H9 (cell line): ENCODE measurements at regions not wholly inside any gene's neighbourhood (a gene's known extent, or its start where the extent isn't known, plus 50 kb on each side); places are given as distances from the start of the nearest gene placed in this dataset.

Source experiments
- DNase-seq: peaks from one replicate; pipeline ENCODE4 v3.0.0-alpha.2; 2017
- H2AFZ ChIP-seq: one replicate; pipeline ENCODE4 v1.6.1; 2013; ENCODE audit warnings: mild to moderate bottlenecking, low read length, control low read depth, moderate library complexity
- H2AK5ac ChIP-seq: 2 replicates; pipeline ENCODE4 v1.6.1; 2013; ENCODE audit warnings: low read length, control low read depth, mixed read lengths; ENCODE audit not compliant: insufficient read length
- H2BK120ac ChIP-seq: one replicate; pipeline ENCODE4 v1.6.1; 2013; ENCODE audit warnings: low read depth, mild to moderate bottlenecking, low read length, control low read depth, inconsistent platforms; ENCODE audit not compliant: poor library complexity, severe bottlenecking
- H2BK12ac ChIP-seq: 2 replicates; pipeline ENCODE4 v1.6.1; 2013; ENCODE audit warnings: low read length, control low read depth, mixed read lengths, low read depth; ENCODE audit not compliant: insufficient read length
- H2BK15ac ChIP-seq: 2 replicates; pipeline ENCODE4 v1.6.1; 2013; ENCODE audit warnings: low read depth, low read length, control low read depth
- H2BK20ac ChIP-seq: one replicate; pipeline ENCODE4 v1.6.1; 2013; ENCODE audit warnings: low read depth, mild to moderate bottlenecking, low read length, control low read depth, inconsistent platforms; ENCODE audit not compliant: poor library complexity, severe bottlenecking
- H2BK5ac ChIP-seq: 2 replicates; pipeline ENCODE4 v1.6.1; 2013; ENCODE audit warnings: low read length, control low read depth, mixed read lengths; ENCODE audit not compliant: insufficient read length
- H3K14ac ChIP-seq: 2 replicates; pipeline ENCODE4 v1.6.1; 2013; ENCODE audit warnings: low read length, control low read depth; ENCODE audit not compliant: insufficient read depth
- H3K18ac ChIP-seq: 2 replicates; pipeline ENCODE4 v1.6.1; 2013; ENCODE audit warnings: low read depth, mild to moderate bottlenecking, mixed read lengths, low read length, control low read depth; ENCODE audit not compliant: insufficient read length
- H3K23ac ChIP-seq: 2 replicates; pipeline ENCODE4 v1.6.1; 2013; ENCODE audit warnings: low read length, control low read depth, mixed read lengths, low read depth; ENCODE audit not compliant: insufficient read length
- H3K23me2 ChIP-seq: 2 replicates; pipeline ENCODE4 v1.6.1; 2013; ENCODE audit warnings: low read depth, mild to moderate bottlenecking, mixed read lengths, low read length, control low read depth; ENCODE audit not compliant: insufficient read length, poor library complexity, severe bottlenecking
- H3K27ac ChIP-seq: 2 replicates; pipeline ENCODE4 v1.5.1; 2013; ENCODE audit warnings: low read length, control low read depth, mixed read lengths, low read depth; ENCODE audit not compliant: insufficient read length
- H3K27me3 ChIP-seq: 2 replicates; pipeline ENCODE4 v1.6.1; 2013; ENCODE audit warnings: low read length, control low read depth, inconsistent platforms; ENCODE audit not compliant: insufficient read depth
- H3K4ac ChIP-seq: 2 replicates; pipeline ENCODE4 v1.6.1; 2013; ENCODE audit warnings: low read depth, mild to moderate bottlenecking, control low read depth, inconsistent platforms, low read length, moderate library complexity
- H3K4me1 ChIP-seq: 2 replicates; pipeline ENCODE4 v1.6.1; 2013; ENCODE audit warnings: low read length, control low read depth, inconsistent platforms; ENCODE audit not compliant: insufficient read depth
- H3K4me2 ChIP-seq: 2 replicates; pipeline ENCODE4 v1.6.1; 2013; ENCODE audit warnings: low read length, control low read depth, mixed read lengths; ENCODE audit not compliant: insufficient read length, insufficient read depth
- H3K56ac ChIP-seq: 2 replicates; pipeline ENCODE4 v1.6.1; 2013; ENCODE audit warnings: low read depth, mild to moderate bottlenecking, mixed read lengths, low read length, control low read depth; ENCODE audit not compliant: insufficient read length
- H3K79me1 ChIP-seq: 2 replicates; pipeline ENCODE4 v1.6.1; 2013; ENCODE audit warnings: low read depth, mild to moderate bottlenecking, moderate library complexity, low read length, control low read depth, inconsistent platforms; ENCODE audit not compliant: insufficient read depth, poor library complexity, severe bottlenecking
- H3K79me2 ChIP-seq: 2 replicates; pipeline ENCODE4 v1.6.1; 2013; ENCODE audit warnings: low read length, control low read depth, inconsistent platforms; ENCODE audit not compliant: insufficient read depth
- H3K9ac ChIP-seq: 2 replicates; pipeline ENCODE4 v1.6.1; 2013; ENCODE audit warnings: low read length, control low read depth, mixed read lengths; ENCODE audit not compliant: insufficient read length; ENCODE audit errors: extremely low read depth
- H3K9me3 ChIP-seq: one replicate; pipeline ENCODE4 v1.6.1; 2013; ENCODE audit warnings: low read depth, low read length, inconsistent platforms; ENCODE audit not compliant: control insufficient read depth
- H3T11ph ChIP-seq: one replicate; pipeline ENCODE4 v1.6.1; 2013; ENCODE audit warnings: mild to moderate bottlenecking, low read length, control low read depth, inconsistent platforms
- H4K20me1 ChIP-seq: one replicate; pipeline ENCODE4 v1.6.1; 2013; ENCODE audit not compliant: control insufficient read depth, insufficient read length, insufficient read depth
- H4K5ac ChIP-seq: 2 replicates; pipeline ENCODE4 v1.6.1; 2013; ENCODE audit warnings: low read depth, mild to moderate bottlenecking, mixed read lengths, low read length, control low read depth; ENCODE audit not compliant: insufficient read length
- H4K8ac ChIP-seq: replicated peaks from 2 replicates; pipeline ENCODE4 v1.6.1; 2013; ENCODE audit warnings: low read length, control low read depth, mixed read lengths, low read depth; ENCODE audit not compliant: insufficient read length
- H4K91ac ChIP-seq: 2 replicates; pipeline ENCODE4 v1.6.1; 2013; ENCODE audit warnings: low read depth, mild to moderate bottlenecking, moderate library complexity, mixed read lengths, low read length, control low read depth; ENCODE audit not compliant: insufficient read length
- H3K27ac Mint-ChIP-seq, 3 experiments: 2 replicates in 2 of 3; 3 replicates in 1 of 3; pipeline ENCODE4 v1.8.0; 2020 to 2021; ENCODE audit warnings: mixed read lengths in 3 of 3, mild to moderate bottlenecking in 1 of 3, moderate library complexity in 1 of 3
- H3K27me3 Mint-ChIP-seq: 2 replicates; pipeline ENCODE4 v1.8.0; 2021; ENCODE audit warnings: low read depth, mild to moderate bottlenecking, moderate library complexity, mixed read lengths
- H3K36me3 Mint-ChIP-seq, 3 experiments: 2 replicates in 2 of 3; 3 replicates in 1 of 3; pipeline ENCODE4 v1.8.0; 2020 to 2021; ENCODE audit warnings: low read depth in 3 of 3, mixed read lengths in 3 of 3; ENCODE audit not compliant: insufficient read depth in 1 of 3
- H3K4me1 Mint-ChIP-seq, 2 experiments: 2 replicates each; pipeline ENCODE4 v1.8.0; 2020; ENCODE audit warnings: mixed read lengths in 2 of 2
- H3K4me3 Mint-ChIP-seq, 2 experiments: 2 replicates in 1 of 2; 3 replicates in 1 of 2; pipeline ENCODE4 v1.8.0; 2020 to 2021; ENCODE audit warnings: mild to moderate bottlenecking in 2 of 2, mixed read lengths in 2 of 2, moderate library complexity in 1 of 2
- H3K9me3 Mint-ChIP-seq, 2 experiments: 2 replicates in 1 of 2; 3 replicates in 1 of 2; pipeline ENCODE4 v1.8.0; 2020; ENCODE audit warnings: mild to moderate bottlenecking in 2 of 2, mixed read lengths in 2 of 2, moderate library complexity in 1 of 2
- WGBS: extraction: QIAGEN DNeasy Blood & Tissue Kit; methylation state at CpG from one replicate; pipeline ENCODE4 v1.1.7; 2013; ENCODE audit warnings: missing lambda C conversion rate, low lambda C conversion rate, mixed read lengths; ENCODE audit not compliant: insufficient read length; ENCODE audit errors: extremely low coverage; 5-methylcytosine and 5-hydroxymethylcytosine counted together
- TF ChIP-seq, protein P1 (sequence below): fragments of 200-600 bp; sonication (generic); conservative IDR thresholded peaks from 3 replicates; pipeline ENCODE4 v1.8.0; 2021; ENCODE audit warnings: antibody characterized with exemption, mild to moderate bottlenecking

DNA sequence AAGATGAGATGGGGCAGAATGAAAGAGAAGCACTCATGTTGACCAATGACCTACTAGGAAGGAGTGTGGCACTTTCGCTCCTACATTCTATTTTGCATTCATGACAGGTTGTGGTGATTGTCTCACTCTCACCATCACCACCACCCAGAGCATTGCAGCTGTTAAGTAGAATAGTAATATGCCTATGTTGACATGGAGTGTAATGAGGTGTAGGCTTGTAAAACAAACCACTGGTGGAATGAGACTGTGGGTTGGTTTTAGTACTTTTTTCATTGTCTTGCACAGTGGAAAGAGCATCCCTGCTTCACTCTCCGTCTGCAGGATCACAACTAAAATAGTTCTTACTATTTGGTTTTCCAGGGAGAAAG lies 516.7 kb downstream of the NTRK2 start:
- Histone ChIP-seq H3K9me3 (no peaks in the 10 kb centered on the region), H2BK120ac (no peak overlapping the region), H3K4me1 (no peaks in the 10 kb centered on the region), H2BK15ac (no peak overlapping the region), H2BK20ac (no peak overlapping the region), H2BK5ac (no peak overlapping the region), H3K79me2 (no peaks in the 10 kb centered on the region), H3K27me3 (no peaks in the 10 kb centered on the region), H3K9ac (no peak overlapping the region), H3T11ph (no peak overlapping the region), H3K79me1 (no peaks in the 10 kb centered on the region), H4K5ac (no peak overlapping the region), H4K20me1 (no peaks in the 10 kb centered on the region), H3K56ac (no peak overlapping the region), H3K23ac (no peak overlapping the region), H2AK5ac (no peak overlapping the region), H4K8ac (no peak overlapping the region), H3K27ac (no peak overlapping the region), H2AFZ (no peak overlapping the region), H4K91ac (no peak overlapping the region), H3K4ac (no peak overlapping the region), H3K23me2 (no peaks in the 10 kb centered on the region), H3K18ac (no peak overlapping the region), H3K14ac (no peak overlapping the region), H3K4me2 (no peak overlapping the region), H2BK12ac (no peak overlapping the region)
- Mint-ChIP-seq H3K36me3 (no peaks in the 10 kb centered on the region), H3K9me3 (no peaks in the 10 kb centered on the region), H3K27me3 (no peaks in the 10 kb centered on the region), H3K4me1 (no peaks in the 10 kb centered on the region), H3K27ac (no peak overlapping the region), H3K4me3 (no peak overlapping the region)
- no peak for DNase-seq
- TF ChIP-seq, protein P1, sequence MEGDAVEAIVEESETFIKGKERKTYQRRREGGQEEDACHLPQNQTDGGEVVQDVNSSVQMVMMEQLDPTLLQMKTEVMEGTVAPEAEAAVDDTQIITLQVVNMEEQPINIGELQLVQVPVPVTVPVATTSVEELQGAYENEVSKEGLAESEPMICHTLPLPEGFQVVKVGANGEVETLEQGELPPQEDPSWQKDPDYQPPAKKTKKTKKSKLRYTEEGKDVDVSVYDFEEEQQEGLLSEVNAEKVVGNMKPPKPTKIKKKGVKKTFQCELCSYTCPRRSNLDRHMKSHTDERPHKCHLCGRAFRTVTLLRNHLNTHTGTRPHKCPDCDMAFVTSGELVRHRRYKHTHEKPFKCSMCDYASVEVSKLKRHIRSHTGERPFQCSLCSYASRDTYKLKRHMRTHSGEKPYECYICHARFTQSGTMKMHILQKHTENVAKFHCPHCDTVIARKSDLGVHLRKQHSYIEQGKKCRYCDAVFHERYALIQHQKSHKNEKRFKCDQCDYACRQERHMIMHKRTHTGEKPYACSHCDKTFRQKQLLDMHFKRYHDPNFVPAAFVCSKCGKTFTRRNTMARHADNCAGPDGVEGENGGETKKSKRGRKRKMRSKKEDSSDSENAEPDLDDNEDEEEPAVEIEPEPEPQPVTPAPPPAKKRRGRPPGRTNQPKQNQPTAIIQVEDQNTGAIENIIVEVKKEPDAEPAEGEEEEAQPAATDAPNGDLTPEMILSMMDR, result no peak
- no CpG with 5 or more reads among the region's 2 CpGs for WGBS
